ENCODE measurements at regions not wholly inside any gene's neighbourhood (a gene's known extent, or its start where the extent isn't known, plus 50 kb on each side); places are given as distances from the start of the nearest gene placed in this dataset.

GRCh38 chr20:12925863-12926793 is 82.6 kb upstream of the SPTLC3 start:
- no peak for TF ChIP-seq CTCF (IDR thresholded peaks at IDR 0.05)
- ATAC-seq (no peak), DNase-seq (no peak)
- Histone ChIP-seq H3K27ac (no peak overlapping the region), H3K4me1 (peaks cover 4% of the 10 kb centered on the region), H3K27me3 (no peaks in the 10 kb centered on the region), H3K36me3 (no peaks in the 10 kb centered on the region), H3K4me3 (no peak overlapping the region), H3K9me3 (no peaks in the 10 kb centered on the region)
- intact Hi-C loops (cut with DNase I) = no loop called here

- Histone ChIP-seq H3K36me3 (no peaks in the 10 kb centered on the region), H3K4me1 (peaks cover 4% of the 10 kb centered on the region), H3K27ac (no peak overlapping the region), H3K9me3 (no peaks in the 10 kb centered on the region), H3K27me3 (no peaks in the 10 kb centered on the region), H3K4me3 (no peak overlapping the region)
- DNase-seq (no peak), ATAC-seq (no peak)
- TF ChIP-seq CTCF (IDR thresholded peaks at IDR 0.05) = no peak
- intact Hi-C loops (cut with DNase I) = no loop called here
These were observed 81.3 kb upstream of the SPTLC3 start for GRCh38 chr20:12927489-12927888.

GRCh38 chr20:12928358-12928754 is 80.4 kb upstream of the SPTLC3 start:
- H3K27me3 ChIP-seq = no peaks in the 10 kb centered on the region
- H3K9me3 ChIP-seq = no peaks in the 10 kb centered on the region
- no peak overlapping the region for H3K4me3 ChIP-seq
- intact Hi-C loops (cut with DNase I) = no loop called here
- H3K27ac ChIP-seq = no peak overlapping the region
- no peaks in the 10 kb centered on the region for H3K36me3 ChIP-seq
- ATAC-seq (no peak), DNase-seq (no peak)
- peaks cover 4% of the 10 kb centered on the region for H3K4me1 ChIP-seq
- TF ChIP-seq CTCF (IDR thresholded peaks at IDR 0.05) = no peak

GRCh38 chr20:12928755-12929401 is 79.9 kb upstream of the SPTLC3 start:
- intact Hi-C loops (cut with DNase I) = no loop called here
- no peak for ATAC-seq

GRCh38 chr20:12936020-12936419 is 72.8 kb upstream of the SPTLC3 start:
- ATAC-seq = no peak
- intact Hi-C loops (cut with DNase I) = no loop called here

More at GRCh38 chr20:12928755-12929401, 79.9 kb upstream of the SPTLC3 start:
- Histone ChIP-seq H3K27ac (no peak overlapping the region), H3K36me3 (no peaks in the 10 kb centered on the region), H3K9me3 (no peaks in the 10 kb centered on the region), H3K4me1 (peaks cover 4% of the 10 kb centered on the region), H3K4me3 (no peak overlapping the region), H3K27me3 (no peaks in the 10 kb centered on the region)
- no peak for TF ChIP-seq CTCF (IDR thresholded peaks at IDR 0.05)
- DNase-seq = no peak

More at GRCh38 chr20:12936020-12936419, 72.8 kb upstream of the SPTLC3 start:
- Histone ChIP-seq H3K4me1 (no peaks in the 10 kb centered on the region), H3K27ac (no peak overlapping the region), H3K4me3 (no peak overlapping the region), H3K9me3 (no peaks in the 10 kb centered on the region), H3K27me3 (no peaks in the 10 kb centered on the region), H3K36me3 (no peaks in the 10 kb centered on the region)
- no peak for TF ChIP-seq CTCF (IDR thresholded peaks at IDR 0.05)
- no peak for DNase-seq
